ENCODE measurements at regions not wholly inside any gene's neighbourhood (a gene's known extent, or its start where the extent isn't known, plus 50 kb on each side); places are given as distances from the start of the nearest gene placed in this dataset.

DNA sequence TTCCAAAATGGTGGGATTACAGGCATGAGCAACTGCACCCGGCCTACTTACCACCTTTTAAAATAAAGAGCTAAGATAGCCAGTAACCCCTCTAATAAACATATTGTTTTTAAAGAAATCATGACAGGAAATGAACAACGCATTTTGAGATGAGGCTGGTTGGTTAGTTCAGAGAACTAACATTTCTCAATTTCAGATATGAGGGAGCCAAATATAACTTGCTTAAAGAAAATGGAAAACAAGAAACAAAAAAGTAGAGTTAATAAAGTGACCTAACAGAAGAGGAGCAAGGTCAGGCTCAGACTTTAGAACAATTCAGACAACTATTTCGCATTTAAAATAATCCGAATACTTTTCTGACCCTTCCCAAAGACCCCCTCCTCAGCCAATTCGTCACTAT, 254.9 kb upstream of the PHF14 start:
- Histone ChIP-seq H3K4me3 (no peak overlapping the region), H3K36me3 (no peaks in the 10 kb centered on the region), H3K4me1 (no peaks in the 10 kb centered on the region), H3K27ac (no peak overlapping the region), H3K9me3 (no peaks in the 10 kb centered on the region), H3K27me3 (no peaks in the 10 kb centered on the region)
- DNase-seq (ENCODE audit: low spot score) = no peak
- TF ChIP-seq, protein P1, sequence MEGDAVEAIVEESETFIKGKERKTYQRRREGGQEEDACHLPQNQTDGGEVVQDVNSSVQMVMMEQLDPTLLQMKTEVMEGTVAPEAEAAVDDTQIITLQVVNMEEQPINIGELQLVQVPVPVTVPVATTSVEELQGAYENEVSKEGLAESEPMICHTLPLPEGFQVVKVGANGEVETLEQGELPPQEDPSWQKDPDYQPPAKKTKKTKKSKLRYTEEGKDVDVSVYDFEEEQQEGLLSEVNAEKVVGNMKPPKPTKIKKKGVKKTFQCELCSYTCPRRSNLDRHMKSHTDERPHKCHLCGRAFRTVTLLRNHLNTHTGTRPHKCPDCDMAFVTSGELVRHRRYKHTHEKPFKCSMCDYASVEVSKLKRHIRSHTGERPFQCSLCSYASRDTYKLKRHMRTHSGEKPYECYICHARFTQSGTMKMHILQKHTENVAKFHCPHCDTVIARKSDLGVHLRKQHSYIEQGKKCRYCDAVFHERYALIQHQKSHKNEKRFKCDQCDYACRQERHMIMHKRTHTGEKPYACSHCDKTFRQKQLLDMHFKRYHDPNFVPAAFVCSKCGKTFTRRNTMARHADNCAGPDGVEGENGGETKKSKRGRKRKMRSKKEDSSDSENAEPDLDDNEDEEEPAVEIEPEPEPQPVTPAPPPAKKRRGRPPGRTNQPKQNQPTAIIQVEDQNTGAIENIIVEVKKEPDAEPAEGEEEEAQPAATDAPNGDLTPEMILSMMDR (IDR thresholded peaks at IDR 0.05) = no peak

DNA sequence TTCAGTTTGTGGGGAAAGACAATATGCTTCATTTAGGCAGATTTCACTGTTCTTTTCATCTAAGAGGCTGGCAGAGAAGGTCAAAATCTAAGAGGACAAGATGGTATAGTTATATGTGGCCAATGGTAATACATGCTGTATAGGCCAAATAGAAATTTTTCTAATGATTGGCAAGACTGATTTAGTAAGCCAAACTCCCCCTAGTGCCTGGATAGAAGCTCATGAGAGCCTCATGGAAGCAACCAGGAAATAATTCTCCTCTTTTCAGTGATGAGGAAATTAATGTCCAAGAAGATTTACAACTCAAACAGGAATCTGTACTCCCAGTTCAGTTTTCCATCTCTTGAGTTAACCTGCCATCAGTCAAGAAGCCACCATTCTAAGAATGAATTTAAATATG, 253.6 kb upstream of the PHF14 start:
- no peaks in the 10 kb centered on the region for H3K36me3 ChIP-seq
- H3K9me3 ChIP-seq = no peaks in the 10 kb centered on the region
- no peak for DNase-seq (ENCODE audit: low spot score)
- TF ChIP-seq, protein P1 (IDR thresholded peaks at IDR 0.05) = no peak
- H3K4me3 ChIP-seq = no peak overlapping the region
- no peaks in the 10 kb centered on the region for H3K4me1 ChIP-seq
- no peak overlapping the region for H3K27ac ChIP-seq
- H3K27me3 ChIP-seq = no peaks in the 10 kb centered on the region

DNA sequence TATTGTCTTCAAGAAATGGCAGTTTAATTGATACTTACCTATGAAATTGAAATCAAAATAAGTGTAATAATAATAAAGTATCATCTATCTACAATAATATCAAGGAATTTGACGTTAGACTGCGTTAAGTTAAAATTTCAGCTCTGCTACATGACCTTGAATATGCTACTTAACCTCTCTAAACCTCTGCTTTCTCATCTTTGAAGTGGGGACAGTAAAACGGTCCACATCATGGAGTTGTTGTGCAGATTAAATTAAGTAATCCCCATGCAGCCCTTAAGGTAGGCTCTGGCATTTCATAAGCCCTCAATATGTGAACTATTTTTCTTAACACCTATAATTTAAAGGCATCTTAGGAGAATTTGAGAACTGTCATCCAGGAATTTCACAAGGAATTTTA, 252.4 kb upstream of the PHF14 start:
- Histone ChIP-seq H3K4me1 (no peaks in the 10 kb centered on the region), H3K27me3 (no peaks in the 10 kb centered on the region), H3K4me3 (no peak overlapping the region), H3K27ac (no peak overlapping the region), H3K9me3 (no peaks in the 10 kb centered on the region), H3K36me3 (no peaks in the 10 kb centered on the region)
- TF ChIP-seq, protein P1 (IDR thresholded peaks at IDR 0.05) = no peak
- no peak for DNase-seq (ENCODE audit: low spot score)

DNA sequence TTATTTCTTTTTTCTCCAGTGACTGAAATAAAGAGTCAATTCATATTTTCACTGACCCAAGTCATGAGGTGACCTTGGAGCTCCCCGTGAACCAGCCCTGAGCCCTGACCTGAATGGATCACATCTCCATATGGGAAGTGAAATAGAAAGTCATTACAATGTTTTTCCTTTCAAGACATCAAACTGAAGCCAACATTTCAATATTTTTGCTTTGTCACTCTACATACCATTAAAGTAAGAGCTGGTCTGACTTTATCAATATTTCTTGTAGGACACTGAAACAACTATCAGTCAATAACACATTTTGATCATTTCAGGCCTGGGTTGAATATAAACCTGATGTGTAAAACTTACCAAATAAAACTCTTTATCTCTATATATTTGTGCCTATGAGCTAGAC, 249.8 kb upstream of the PHF14 start:
- no peaks in the 10 kb centered on the region for H3K36me3 ChIP-seq
- H3K9me3 ChIP-seq = no peaks in the 10 kb centered on the region
- TF ChIP-seq, protein P1 (IDR thresholded peaks at IDR 0.05) = no peak
- no peaks in the 10 kb centered on the region for H3K27me3 ChIP-seq
- no peak overlapping the region for H3K4me3 ChIP-seq
- no peaks in the 10 kb centered on the region for H3K4me1 ChIP-seq
- H3K27ac ChIP-seq = no peak overlapping the region
- no peak for DNase-seq (ENCODE audit: low spot score)

DNA sequence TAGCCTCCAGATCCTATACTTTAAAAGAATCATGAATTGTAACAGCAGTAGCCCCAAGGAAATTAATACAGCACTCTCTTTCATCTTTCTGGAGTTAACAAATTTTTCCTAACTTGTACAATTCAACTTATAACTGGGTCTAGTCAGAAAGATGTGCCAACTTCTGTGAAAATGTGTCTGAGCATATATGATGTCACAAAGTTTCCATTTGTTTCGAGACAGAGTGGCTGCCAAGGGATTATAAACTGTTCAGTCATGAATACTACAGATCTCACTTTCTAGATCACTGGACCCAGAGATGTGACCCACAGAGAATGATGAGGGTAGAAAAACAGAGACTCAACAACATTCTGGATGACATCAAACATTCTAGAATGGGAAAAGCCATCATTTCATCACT, 249.2 kb upstream of the PHF14 start:
- TF ChIP-seq, protein P1 (IDR thresholded peaks at IDR 0.05) = no peak
- H3K36me3 ChIP-seq = no peaks in the 10 kb centered on the region
- H3K4me3 ChIP-seq = no peak overlapping the region
- no peak overlapping the region for H3K27ac ChIP-seq
- H3K4me1 ChIP-seq = no peaks in the 10 kb centered on the region
- H3K27me3 ChIP-seq = no peaks in the 10 kb centered on the region
- no peaks in the 10 kb centered on the region for H3K9me3 ChIP-seq
- DNase-seq (ENCODE audit: low spot score) = no peak

DNA sequence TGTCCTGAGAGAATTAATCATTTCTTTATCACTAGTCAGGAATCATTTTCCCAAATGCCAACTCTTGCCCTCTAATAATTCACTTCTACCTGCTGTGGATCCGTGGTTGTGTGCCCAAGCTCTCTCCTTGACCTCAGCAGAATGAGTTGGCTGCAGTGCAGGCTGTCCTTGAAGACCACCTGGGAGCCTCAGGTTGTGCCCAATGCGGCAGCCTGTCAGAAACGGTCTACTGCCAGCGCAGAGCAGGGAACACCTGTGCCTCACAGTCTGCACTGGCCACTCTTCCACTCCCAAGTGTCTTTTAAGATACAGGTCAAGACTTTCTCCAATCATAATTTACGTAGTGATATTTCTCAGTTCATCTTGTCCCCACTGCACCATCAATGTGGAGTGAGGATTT, 246.0 kb upstream of the PHF14 start:
- Histone ChIP-seq H3K4me3 (no peak overlapping the region), H3K4me1 (no peaks in the 10 kb centered on the region), H3K9me3 (no peaks in the 10 kb centered on the region), H3K27ac (no peak overlapping the region), H3K36me3 (no peaks in the 10 kb centered on the region), H3K27me3 (no peaks in the 10 kb centered on the region)
- TF ChIP-seq, protein P1 (IDR thresholded peaks at IDR 0.05) = no peak
- no peak for DNase-seq (ENCODE audit: low spot score)

Measured in right atrium auricular region (tissue), 2 donors.